ENCODE measurements at regions not wholly inside any gene's neighbourhood (a gene's known extent, or its start where the extent isn't known, plus 50 kb on each side); places are given as distances from the start of the nearest gene placed in this dataset.

GRCh38 chrX:39767446-39767845 is 330.3 kb downstream of the BCOR start:
- H4K20me1 ChIP-seq (replicated peaks; ENCODE audit: control insufficient read depth, insufficient read depth, low read length), result no peaks in the 10 kb centered on the region
- POLR2A ChIA-PET, result no interaction called here
- no peak overlapping the region for H3K4me3 ChIP-seq
- no peak overlapping the region for H3K27ac ChIP-seq (ENCODE audit: extremely low read depth, low read depth, low read length)
- FAIRE-seq (no peak), ATAC-seq (no peak), DNase-seq (ENCODE audit: extremely low read depth in 1 of 4, low spot score in 3 of 4) (no peak)
- H3K79me2 ChIP-seq (ENCODE audit: control insufficient read depth, insufficient read depth, low read length), result no peaks in the 10 kb centered on the region
- no peaks in the 10 kb centered on the region for H3K27me3 ChIP-seq (ENCODE audit: control insufficient read depth in 2 of 2, insufficient read depth in 2 of 2, low read length in 2 of 2)
- intact Hi-C loops (cut with micrococcal nuclease) (no loop called here), in situ Hi-C loops (cut with MboI) (no loop called here)
- CTCF ChIA-PET (ENCODE audit: low intra/inter-chr PET ratio), result no interaction called here
- peaks cover 3% of the 10 kb centered on the region; the same call in 1 of the 2 replicates for H3K9me3 ChIP-seq (replicated peaks; ENCODE audit: control insufficient read depth, insufficient read depth, low read depth, low read length)
- no peaks in the 10 kb centered on the region for H3K36me3 ChIP-seq (ENCODE audit: control insufficient read depth, insufficient read depth, low read length)
- WGBS (ENCODE audit: insufficient coverage, low coverage, missing lambda C conversion rate), result 11% methylated on average over 8 of the region's 9 CpGs
- no peak overlapping the region for H2AFZ ChIP-seq (ENCODE audit: low read depth, low read length)
- no peak overlapping the region for H3K9ac ChIP-seq (ENCODE audit: insufficient read depth in 1 of 2, low read depth in 2 of 2, low read length in 2 of 2)
- peaks cover 4 to 8% of the 10 kb centered on the region in 2 experiments; a peak in 3 of 5 replicates for H3K4me1 ChIP-seq (replicated peaks in 1 of 2; ENCODE audit: control insufficient read depth in 2 of 2, insufficient read depth in 2 of 2, low read length in 2 of 2)
- no peaks in the 10 kb centered on the region for H3K9me1 ChIP-seq (ENCODE audit: control insufficient read depth, insufficient read depth, low read length)
- H3K4me2 ChIP-seq (ENCODE audit: insufficient read depth, low read length), result no peak overlapping the region
- no TSS peak for BruUV-seq (replicated peaks)
- TF ChIP-seq, protein P1, sequence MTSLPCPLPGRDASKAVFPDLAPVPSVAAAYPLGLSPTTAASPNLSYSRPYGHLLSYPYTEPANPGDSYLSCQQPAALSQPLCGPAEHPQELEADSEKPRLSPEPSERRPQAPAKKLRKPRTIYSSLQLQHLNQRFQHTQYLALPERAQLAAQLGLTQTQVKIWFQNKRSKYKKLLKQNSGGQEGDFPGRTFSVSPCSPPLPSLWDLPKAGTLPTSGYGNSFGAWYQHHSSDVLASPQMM (CRISPR knock-in tag; IDR thresholded peaks at IDR 0.05), result no peak
- TF ChIP-seq NCOA1 (IDR thresholded peaks at IDR 0.05; ENCODE audit: low read depth), result no peak
- no peak for TF ChIP-seq SMARCB1 (IDR thresholded peaks at IDR 0.05; ENCODE audit: insufficient read length, low read depth)
- no peak for TF ChIP-seq EHMT2 (IDR thresholded peaks at IDR 0.05)
- no peak for TF ChIP-seq ZNF436 (CRISPR knock-in tag; IDR thresholded peaks at IDR 0.05)
- TF ChIP-seq STAT6 (CRISPR knock-in tag; IDR thresholded peaks at IDR 0.05), result no peak
- TF ChIP-seq PBX2 (CRISPR knock-in tag; IDR thresholded peaks at IDR 0.05; ENCODE audit: low read depth), result no peak
- TF ChIP-seq PBX2 (tag; conservative IDR thresholded peaks at IDR 0.05; ENCODE audit: low read depth), result no peak
- no peak for TF ChIP-seq SNIP1 (IDR thresholded peaks at IDR 0.05; ENCODE audit: low read depth)
- TF ChIP-seq, protein P2, sequence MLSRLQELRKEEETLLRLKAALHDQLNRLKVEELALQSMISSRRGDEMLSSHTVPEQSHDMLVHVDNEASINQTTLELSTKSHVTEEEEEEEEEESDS (CRISPR knock-in tag; IDR thresholded peaks at IDR 0.05), result no peak
- no peak for TF ChIP-seq NRF1 (conservative IDR thresholded peaks at IDR 0.05 in 1 of 2, IDR thresholded peaks at IDR 0.05 in 1 of 2)
- no peak for TF ChIP-seq ZBTB1 (CRISPR knock-in tag; IDR thresholded peaks at IDR 0.05; ENCODE audit: borderline replicate concordance, low read depth)
- no peak for TF ChIP-seq ZBTB17 (CRISPR knock-in tag; IDR thresholded peaks at IDR 0.05)
- TF ChIP-seq, protein P3, sequence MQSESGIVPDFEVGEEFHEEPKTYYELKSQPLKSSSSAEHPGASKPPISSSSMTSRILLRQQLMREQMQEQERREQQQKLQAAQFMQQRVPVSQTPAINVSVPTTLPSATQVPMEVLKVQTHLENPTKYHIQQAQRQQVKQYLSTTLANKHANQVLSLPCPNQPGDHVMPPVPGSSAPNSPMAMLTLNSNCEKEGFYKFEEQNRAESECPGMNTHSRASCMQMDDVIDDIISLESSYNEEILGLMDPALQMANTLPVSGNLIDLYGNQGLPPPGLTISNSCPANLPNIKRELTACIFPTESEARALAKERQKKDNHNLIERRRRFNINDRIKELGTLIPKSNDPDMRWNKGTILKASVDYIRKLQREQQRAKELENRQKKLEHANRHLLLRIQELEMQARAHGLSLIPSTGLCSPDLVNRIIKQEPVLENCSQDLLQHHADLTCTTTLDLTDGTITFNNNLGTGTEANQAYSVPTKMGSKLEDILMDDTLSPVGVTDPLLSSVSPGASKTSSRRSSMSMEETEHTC (IDR thresholded peaks at IDR 0.05), result no peak
- no peak for TF ChIP-seq SAFB (IDR thresholded peaks at IDR 0.05; ENCODE audit: borderline replicate concordance, low read depth, low read length)
- TF ChIP-seq STAT5A (IDR thresholded peaks at IDR 0.05; ENCODE audit: borderline replicate concordance, low read length), result no peak
- no peak for TF ChIP-seq HDGF (IDR thresholded peaks at IDR 0.05)
- TF ChIP-seq CCAR2 (IDR thresholded peaks at IDR 0.05; ENCODE audit: low read depth, low read length), result no peak
- no peak for TF ChIP-seq MBD2 (IDR thresholded peaks at IDR 0.05; ENCODE audit: borderline replicate concordance, low read depth)
